CD4-positive, alpha-beta T cell treated with Interferon alpha-2 for 1 hour (primary cell): ENCODE measurements at regions not wholly inside any gene's neighbourhood (a gene's known extent, or its start where the extent isn't known, plus 50 kb on each side); places are given as distances from the start of the nearest gene placed in this dataset.
"Not testable (repeated sequence)": the region's sequence is repeated elsewhere in the genome, so short reads cannot be mapped to it uniquely, and the experiment has no call there.

Source experiments
- DNase-seq, 2 donors: peaks; one replicate each; pipeline ENCODE4 v3.0.0-alpha.2; 2020 to 2022

- DNase-seq = not testable (repeated sequence)
Observed at GRCh38 chr1:121006826-121007225, 117.3 kb downstream of the PPIAL4A start.

GRCh38 chr1:121007755-121008154 is 118.2 kb downstream of the PPIAL4A start:
- not testable (repeated sequence) for DNase-seq

- peak; percentile 3 to 23 for DNase-seq
Observed at GRCh38 chr1:121008512-121009215, 119.1 kb downstream of the PPIAL4A start.

GRCh38 chr1:121009216-121010057 is 119.9 kb downstream of the PPIAL4A start:
- peak; percentile 28 to 47 for DNase-seq

GRCh38 chr1:121010141-121010540 is 120.6 kb downstream of the PPIAL4A start:
- DNase-seq = not testable (repeated sequence)

- not testable (repeated sequence) for DNase-seq
Observed at GRCh38 chr1:121013181-121013580, 123.6 kb downstream of the PPIAL4A start.

GRCh38 chr1:121016182-121017028 is 126.8 kb downstream of the PPIAL4A start:
- peak; percentile 7 to 47 for DNase-seq

- not testable (repeated sequence) for DNase-seq
Observed at GRCh38 chr1:121019715-121020349, 130.3 kb downstream of the PPIAL4A start.

GRCh38 chr1:121020350-121021236 is 131.0 kb downstream of the PPIAL4A start:
- peak; percentile 55 to 64 for DNase-seq

- DNase-seq = not testable (repeated sequence)
Observed at GRCh38 chr1:121021716-121022115, 132.1 kb downstream of the PPIAL4A start.

- not testable (repeated sequence) for DNase-seq
Observed at GRCh38 chr1:121032878-121033494, 143.4 kb downstream of the PPIAL4A start.

- DNase-seq = not testable (repeated sequence)
Observed at GRCh38 chr1:121036792-121037191, 147.2 kb downstream of the PPIAL4A start.

GRCh38 chr1:121040974-121041373 is 143.2 kb downstream of the FAM72B start:
- not testable (repeated sequence) for DNase-seq

- not testable (repeated sequence) for DNase-seq
Observed at GRCh38 chr1:121041497-121041896, 142.6 kb downstream of the FAM72B start.

GRCh38 chr1:121042882-121043281 is 141.3 kb downstream of the FAM72B start:
- DNase-seq = not testable (repeated sequence)

GRCh38 chr1:121048293-121048752 is 135.8 kb downstream of the FAM72B start:
- DNase-seq = not testable (repeated sequence)

GRCh38 chr1:121048769-121049443 is 135.2 kb downstream of the FAM72B start:
- not testable (repeated sequence) for DNase-seq

GRCh38 chr1:121050097-121050496 is 134.0 kb downstream of the FAM72B start:
- not testable (repeated sequence) for DNase-seq

- not testable (repeated sequence) for DNase-seq
Observed at GRCh38 chr1:121051161-121051790, 132.9 kb downstream of the FAM72B start.
